ENCODE measurements at regions not wholly inside any gene's neighbourhood (a gene's known extent, or its start where the extent isn't known, plus 50 kb on each side); places are given as distances from the start of the nearest gene placed in this dataset.

GRCh38 chr11:69550846-69551245, 69.4 kb downstream of the LINC01488 start (continued):
- TF ChIP-seq REST (IDR thresholded peaks at IDR 0.05; ENCODE audit: unreplicated experiment) (no peak), POLR2AphosphoS5 (IDR thresholded peaks at IDR 0.05; ENCODE audit: low read depth) (no peak), ETS1 (IDR thresholded peaks at IDR 0.05) (no peak), NANOG (IDR thresholded peaks at IDR 0.05; ENCODE audit: borderline replicate concordance) (no peak), JUNB (IDR thresholded peaks at IDR 0.05; ENCODE audit: unreplicated experiment) (no peak), STAT1 (IDR thresholded peaks at IDR 0.05; ENCODE audit: unreplicated experiment) (no peak), ZNF114 (CRISPR knock-in tag; IDR thresholded peaks at IDR 0.05) (no peak)

- no peaks in the 10 kb centered on the region for H3K9me2 ChIP-seq (ENCODE audit: insufficient read depth)
- TF ChIP-seq CREB1 (CRISPR knock-in tag; IDR thresholded peaks at IDR 0.05; ENCODE audit: low read depth): no peak
- TF ChIP-seq JUNB (IDR thresholded peaks at IDR 0.05; ENCODE audit: unreplicated experiment): no peak
- no peak for TF ChIP-seq NANOG (IDR thresholded peaks at IDR 0.05; ENCODE audit: borderline replicate concordance)
- no peak for TF ChIP-seq STAT1 (IDR thresholded peaks at IDR 0.05; ENCODE audit: unreplicated experiment)
- no peak for TF ChIP-seq CTCF (conservative IDR thresholded peaks at IDR 0.05; ENCODE audit: low read depth in 2 of 2)
- no peak for TF ChIP-seq REST (IDR thresholded peaks at IDR 0.05; ENCODE audit: unreplicated experiment)
Measured at GRCh38 chr11:69551963-69552362, 70.5 kb downstream of the LINC01488 start.

More at GRCh38 chr11:69551963-69552362, 70.5 kb downstream of the LINC01488 start:
- Mint-ChIP-seq H3K9me3 (peaks cover 25% of the 10 kb centered on the region), H3K27me3 (ENCODE audit: insufficient read depth, low read depth, poor library complexity) (peaks cover 6% of the 10 kb centered on the region), H3K27ac (no peak overlapping the region), H3K36me3 (ENCODE audit: low read depth) (peaks cover 10% of the 10 kb centered on the region; the same call in 2 of the 3 replicates), H3K4me1 (no peaks in the 10 kb centered on the region), H3K4me3 (no peak overlapping the region)
- Histone ChIP-seq H3K79me2 (replicated peaks; ENCODE audit: insufficient read depth) (no peaks in the 10 kb centered on the region), H3K4me3 (no peak overlapping the region), H3K4me2 (no peak overlapping the region), H2AFZ (no peak overlapping the region), H3K27ac (ENCODE audit: low read depth) (no peak overlapping the region), H4K20me1 (replicated peaks; ENCODE audit: insufficient read depth) (no peaks in the 10 kb centered on the region), H3K4me1 (ENCODE audit: insufficient read depth) (no peaks in the 10 kb centered on the region), H3F3A (replicated peaks; ENCODE audit: low read depth) (no peaks in the 10 kb centered on the region), H3K36me3 (ENCODE audit: insufficient read depth) (no peaks in the 10 kb centered on the region), H3K27me3 (ENCODE audit: insufficient read depth) (no peaks in the 10 kb centered on the region)
- no peak for ATAC-seq
- no peak for DNase-seq (ENCODE audit: low spot score)
